ENCODE measurements at regions not wholly inside any gene's neighbourhood (a gene's known extent, or its start where the extent isn't known, plus 50 kb on each side); places are given as distances from the start of the nearest gene placed in this dataset.

GRCh38 chr2:192887337-192887736 lies 692.6 kb upstream of the TMEFF2 start:
- Histone ChIP-seq H3K27ac (ENCODE audit: low read depth, low read length) (no peak overlapping the region), H3K9ac (ENCODE audit: low read depth in 1 of 2, low read length in 2 of 2) (no peak overlapping the region), H3K4me3 (ENCODE audit: low read depth in 1 of 2, low read length in 2 of 2) (no peak overlapping the region), H3K4me1 (ENCODE audit: control insufficient read depth in 1 of 2, insufficient read depth in 2 of 2, low read length in 2 of 2) (no peaks in the 10 kb centered on the region), H3K36me3 (ENCODE audit: control insufficient read depth in 1 of 2, insufficient read depth in 2 of 2, low read length in 2 of 2) (no peaks in the 10 kb centered on the region), H3K9me3 (ENCODE audit: control insufficient read depth in 1 of 2, low read length in 2 of 2) (no peaks in the 10 kb centered on the region), H3K27me3 (ENCODE audit: control insufficient read depth in 1 of 2, insufficient read depth in 2 of 2, low read length in 2 of 2) (no peaks in the 10 kb centered on the region)

- no peaks in the 10 kb centered on the region for H3K4me1 ChIP-seq (ENCODE audit: control insufficient read depth in 1 of 2, insufficient read depth in 2 of 2, low read length in 2 of 2)
- no peak overlapping the region for H3K9ac ChIP-seq (ENCODE audit: low read depth in 1 of 2, low read length in 2 of 2)
- H3K36me3 ChIP-seq (ENCODE audit: control insufficient read depth in 1 of 2, insufficient read depth in 2 of 2, low read length in 2 of 2) = no peaks in the 10 kb centered on the region
- no peak overlapping the region for H3K27ac ChIP-seq (ENCODE audit: low read depth, low read length)
- H3K9me3 ChIP-seq (ENCODE audit: control insufficient read depth in 1 of 2, low read length in 2 of 2) = no peaks in the 10 kb centered on the region
- no peaks in the 10 kb centered on the region for H3K27me3 ChIP-seq (ENCODE audit: control insufficient read depth in 1 of 2, insufficient read depth in 2 of 2, low read length in 2 of 2)
- no peak overlapping the region for H3K4me3 ChIP-seq (ENCODE audit: low read depth in 1 of 2, low read length in 2 of 2)
These were observed 691.9 kb upstream of the TMEFF2 start for GRCh38 chr2:192886636-192887035.

- Histone ChIP-seq H3K4me3 (ENCODE audit: low read depth in 1 of 2, low read length in 2 of 2) (no peak overlapping the region), H3K36me3 (ENCODE audit: control insufficient read depth in 1 of 2, insufficient read depth in 2 of 2, low read length in 2 of 2) (no peaks in the 10 kb centered on the region), H3K27me3 (ENCODE audit: control insufficient read depth in 1 of 2, insufficient read depth in 2 of 2, low read length in 2 of 2) (no peaks in the 10 kb centered on the region), H3K27ac (ENCODE audit: low read depth, low read length) (no peak overlapping the region), H3K4me1 (ENCODE audit: control insufficient read depth in 1 of 2, insufficient read depth in 2 of 2, low read length in 2 of 2) (no peaks in the 10 kb centered on the region), H3K9me3 (ENCODE audit: control insufficient read depth in 1 of 2, low read length in 2 of 2) (no peaks in the 10 kb centered on the region), H3K9ac (ENCODE audit: low read depth in 1 of 2, low read length in 2 of 2) (no peak overlapping the region)
These were observed 690.9 kb upstream of the TMEFF2 start for GRCh38 chr2:192885569-192886160.

GRCh38 chr2:192877159-192877558 lies 682.4 kb upstream of the TMEFF2 start:
- Histone ChIP-seq H3K4me3 (ENCODE audit: low read depth in 1 of 2, low read length in 2 of 2) (no peak overlapping the region), H3K36me3 (ENCODE audit: control insufficient read depth in 1 of 2, insufficient read depth in 2 of 2, low read length in 2 of 2) (no peaks in the 10 kb centered on the region), H3K9me3 (ENCODE audit: control insufficient read depth in 1 of 2, low read length in 2 of 2) (no peaks in the 10 kb centered on the region), H3K27me3 (ENCODE audit: control insufficient read depth in 1 of 2, insufficient read depth in 2 of 2, low read length in 2 of 2) (no peaks in the 10 kb centered on the region), H3K9ac (ENCODE audit: low read depth in 1 of 2, low read length in 2 of 2) (no peak overlapping the region), H3K27ac (ENCODE audit: low read depth, low read length) (no peak overlapping the region), H3K4me1 (ENCODE audit: control insufficient read depth in 1 of 2, insufficient read depth in 2 of 2, low read length in 2 of 2) (no peaks in the 10 kb centered on the region)

GRCh38 chr2:192876698-192877097 lies 682.0 kb upstream of the TMEFF2 start:
- Histone ChIP-seq H3K9ac (ENCODE audit: low read depth in 1 of 2, low read length in 2 of 2) (no peak overlapping the region), H3K36me3 (ENCODE audit: control insufficient read depth in 1 of 2, insufficient read depth in 2 of 2, low read length in 2 of 2) (no peaks in the 10 kb centered on the region), H3K27me3 (ENCODE audit: control insufficient read depth in 1 of 2, insufficient read depth in 2 of 2, low read length in 2 of 2) (no peaks in the 10 kb centered on the region), H3K4me1 (ENCODE audit: control insufficient read depth in 1 of 2, insufficient read depth in 2 of 2, low read length in 2 of 2) (no peaks in the 10 kb centered on the region), H3K27ac (ENCODE audit: low read depth, low read length) (no peak overlapping the region), H3K9me3 (ENCODE audit: control insufficient read depth in 1 of 2, low read length in 2 of 2) (no peaks in the 10 kb centered on the region), H3K4me3 (ENCODE audit: low read depth in 1 of 2, low read length in 2 of 2) (no peak overlapping the region)

GRCh38 chr2:192854706-192855105 lies 660.0 kb upstream of the TMEFF2 start:
- Histone ChIP-seq H3K27ac (ENCODE audit: low read depth, low read length) (no peak overlapping the region), H3K9me3 (ENCODE audit: control insufficient read depth in 1 of 2, low read length in 2 of 2) (no peaks in the 10 kb centered on the region), H3K27me3 (ENCODE audit: control insufficient read depth in 1 of 2, insufficient read depth in 2 of 2, low read length in 2 of 2) (no peaks in the 10 kb centered on the region), H3K4me1 (ENCODE audit: control insufficient read depth in 1 of 2, insufficient read depth in 2 of 2, low read length in 2 of 2) (no peaks in the 10 kb centered on the region), H3K9ac (ENCODE audit: low read depth in 1 of 2, low read length in 2 of 2) (no peak overlapping the region), H3K36me3 (ENCODE audit: control insufficient read depth in 1 of 2, insufficient read depth in 2 of 2, low read length in 2 of 2) (no peaks in the 10 kb centered on the region), H3K4me3 (ENCODE audit: low read depth in 1 of 2, low read length in 2 of 2) (no peak overlapping the region)

- H3K27ac ChIP-seq (ENCODE audit: low read depth, low read length) = no peak overlapping the region
- H3K36me3 ChIP-seq (ENCODE audit: control insufficient read depth in 1 of 2, insufficient read depth in 2 of 2, low read length in 2 of 2) = no peaks in the 10 kb centered on the region
- no peak overlapping the region for H3K4me3 ChIP-seq (ENCODE audit: low read depth in 1 of 2, low read length in 2 of 2)
These were observed 659.3 kb upstream of the TMEFF2 start for GRCh38 chr2:192854031-192854430.

GRCh38 chr2:192828947-192829346 lies 634.2 kb upstream of the TMEFF2 start:
- no peaks in the 10 kb centered on the region for H3K9me3 ChIP-seq (ENCODE audit: control insufficient read depth in 1 of 2, low read length in 2 of 2)
- H3K36me3 ChIP-seq (ENCODE audit: control insufficient read depth in 1 of 2, insufficient read depth in 2 of 2, low read length in 2 of 2) = no peaks in the 10 kb centered on the region
- no peak overlapping the region for H3K9ac ChIP-seq (ENCODE audit: low read depth in 1 of 2, low read length in 2 of 2)
- no peaks in the 10 kb centered on the region for H3K4me1 ChIP-seq (ENCODE audit: control insufficient read depth in 1 of 2, insufficient read depth in 2 of 2, low read length in 2 of 2)
- no peak overlapping the region for H3K4me3 ChIP-seq (ENCODE audit: low read depth in 1 of 2, low read length in 2 of 2)
- no peaks in the 10 kb centered on the region for H3K27me3 ChIP-seq (ENCODE audit: control insufficient read depth in 1 of 2, insufficient read depth in 2 of 2, low read length in 2 of 2)
- no peak overlapping the region for H3K27ac ChIP-seq (ENCODE audit: low read depth, low read length)

More at GRCh38 chr2:192854031-192854430, 659.3 kb upstream of the TMEFF2 start:
- Histone ChIP-seq H3K4me1 (ENCODE audit: control insufficient read depth in 1 of 2, insufficient read depth in 2 of 2, low read length in 2 of 2) (no peaks in the 10 kb centered on the region), H3K9me3 (ENCODE audit: control insufficient read depth in 1 of 2, low read length in 2 of 2) (no peaks in the 10 kb centered on the region), H3K9ac (ENCODE audit: low read depth in 1 of 2, low read length in 2 of 2) (no peak overlapping the region), H3K27me3 (ENCODE audit: control insufficient read depth in 1 of 2, insufficient read depth in 2 of 2, low read length in 2 of 2) (no peaks in the 10 kb centered on the region)

GRCh38 chr2:192828175-192828574 lies 633.4 kb upstream of the TMEFF2 start:
- Histone ChIP-seq H3K9me3 (ENCODE audit: control insufficient read depth in 1 of 2, low read length in 2 of 2) (no peaks in the 10 kb centered on the region), H3K36me3 (ENCODE audit: control insufficient read depth in 1 of 2, insufficient read depth in 2 of 2, low read length in 2 of 2) (no peaks in the 10 kb centered on the region), H3K9ac (ENCODE audit: low read depth in 1 of 2, low read length in 2 of 2) (no peak overlapping the region), H3K4me3 (ENCODE audit: low read depth in 1 of 2, low read length in 2 of 2) (no peak overlapping the region), H3K27me3 (ENCODE audit: control insufficient read depth in 1 of 2, insufficient read depth in 2 of 2, low read length in 2 of 2) (no peaks in the 10 kb centered on the region), H3K4me1 (ENCODE audit: control insufficient read depth in 1 of 2, insufficient read depth in 2 of 2, low read length in 2 of 2) (no peaks in the 10 kb centered on the region), H3K27ac (ENCODE audit: low read depth, low read length) (no peak overlapping the region)

- Histone ChIP-seq H3K27me3 (ENCODE audit: control insufficient read depth in 1 of 2, insufficient read depth in 2 of 2, low read length in 2 of 2) (no peaks in the 10 kb centered on the region), H3K27ac (ENCODE audit: low read depth, low read length) (no peak overlapping the region), H3K9me3 (ENCODE audit: control insufficient read depth in 1 of 2, low read length in 2 of 2) (no peaks in the 10 kb centered on the region), H3K4me3 (ENCODE audit: low read depth in 1 of 2, low read length in 2 of 2) (no peak overlapping the region), H3K36me3 (ENCODE audit: control insufficient read depth in 1 of 2, insufficient read depth in 2 of 2, low read length in 2 of 2) (no peaks in the 10 kb centered on the region), H3K4me1 (ENCODE audit: control insufficient read depth in 1 of 2, insufficient read depth in 2 of 2, low read length in 2 of 2) (no peaks in the 10 kb centered on the region), H3K9ac (ENCODE audit: low read depth in 1 of 2, low read length in 2 of 2) (no peak overlapping the region)
These were observed 633.0 kb upstream of the TMEFF2 start for GRCh38 chr2:192827735-192828134.

GRCh38 chr2:192814376-192814775 lies 619.6 kb upstream of the TMEFF2 start:
- Histone ChIP-seq H3K4me1 (ENCODE audit: control insufficient read depth in 1 of 2, insufficient read depth in 2 of 2, low read length in 2 of 2) (no peaks in the 10 kb centered on the region), H3K9ac (ENCODE audit: low read depth in 1 of 2, low read length in 2 of 2) (no peak overlapping the region), H3K27ac (ENCODE audit: low read depth, low read length) (no peak overlapping the region), H3K9me3 (ENCODE audit: control insufficient read depth in 1 of 2, low read length in 2 of 2) (no peaks in the 10 kb centered on the region), H3K36me3 (ENCODE audit: control insufficient read depth in 1 of 2, insufficient read depth in 2 of 2, low read length in 2 of 2) (no peaks in the 10 kb centered on the region), H3K4me3 (ENCODE audit: low read depth in 1 of 2, low read length in 2 of 2) (no peak overlapping the region), H3K27me3 (ENCODE audit: control insufficient read depth in 1 of 2, insufficient read depth in 2 of 2, low read length in 2 of 2) (no peaks in the 10 kb centered on the region)

Measured in duodenal mucosa (tissue), 2 donors.